CD14-positive monocyte (primary cell): ENCODE measurements at regions not wholly inside any gene's neighbourhood (a gene's known extent, or its start where the extent isn't known, plus 50 kb on each side); places are given as distances from the start of the nearest gene placed in this dataset.

Source experiments
- DNase-seq, 3 donors: peaks; one replicate each; pipeline ENCODE4 v3.0.0-alpha.2; 2011 to 2022
- H2AFZ ChIP-seq: 2 replicates; pipeline ENCODE4 v1.6.0; 2012; ENCODE audit warnings: mild to moderate bottlenecking, low read depth, low read length, inconsistent platforms; ENCODE audit not compliant: insufficient read depth, poor library complexity, severe bottlenecking
- H3K27ac ChIP-seq, 2 donors: 1 replicate in 1 of 2; 2 replicates in 1 of 2; pipeline ENCODE4 v1.5.1; 2012 to 2013; ENCODE audit warnings: low read length in 2 of 2, control low read depth in 1 of 2, inconsistent platforms in 1 of 2, low read depth in 1 of 2, mild to moderate bottlenecking in 1 of 2
- H3K27me3 ChIP-seq, 2 donors: one replicate each; pipeline versions ENCODE4 v1.6.0 to v1.6.1; 2011 to 2013; ENCODE audit warnings: low read length in 2 of 2; ENCODE audit not compliant: control insufficient read depth in 2 of 2, insufficient read depth in 2 of 2
- H3K36me3 ChIP-seq, 2 donors: replicated peaks in 1 of 2; 1 replicate in 1 of 2; 2 replicates in 1 of 2; pipeline versions ENCODE4 v1.5.1 to v1.6.1; 2012 to 2013; ENCODE audit warnings: low read length in 2 of 2, control low read depth in 1 of 2, inconsistent platforms in 1 of 2, mild to moderate bottlenecking in 1 of 2; ENCODE audit not compliant: insufficient read depth in 2 of 2, control insufficient read depth in 1 of 2
- H3K4me1 ChIP-seq, 2 donors: 1 replicate in 1 of 2; 2 replicates in 1 of 2; pipeline versions ENCODE4 v1.5.1 to v1.6.1; 2012 to 2013; ENCODE audit warnings: low read length in 2 of 2, control low read depth in 1 of 2, inconsistent platforms in 1 of 2, mild to moderate bottlenecking in 1 of 2, moderate library complexity in 1 of 2; ENCODE audit not compliant: insufficient read depth in 2 of 2, control insufficient read depth in 1 of 2
- H3K4me2 ChIP-seq: replicated peaks from 2 replicates; pipeline ENCODE3; 2012; ENCODE audit warnings: low read length, moderate library complexity, mild to moderate bottlenecking; ENCODE audit not compliant: poor library complexity, severe bottlenecking; ENCODE audit errors: extremely low read depth
- H3K4me3 ChIP-seq, 3 experiments: fragments of 200-600 bp in 1 of 3; sonication (generic) in 1 of 3; replicated peaks in 1 of 3; 1 replicate in 2 of 3; 2 replicates in 1 of 3; pipeline ENCODE4 v1.5.1; 2011 to 2013; ENCODE audit warnings: low read length in 3 of 3, mild to moderate bottlenecking in 3 of 3, control low read depth in 2 of 3, low read depth in 2 of 3, inconsistent platforms in 1 of 3, moderate library complexity in 1 of 3
- H3K79me2 ChIP-seq: 2 replicates; pipeline ENCODE4 v1.6.0; 2012; ENCODE audit warnings: mild to moderate bottlenecking, control low read depth, inconsistent platforms, low read length, moderate library complexity; ENCODE audit not compliant: insufficient read depth
- H3K9ac ChIP-seq: 2 replicates; pipeline ENCODE4 v1.6.0; 2017; ENCODE audit warnings: low read length, mild to moderate bottlenecking; ENCODE audit not compliant: insufficient read depth, poor library complexity, severe bottlenecking
- H3K9me3 ChIP-seq, 2 donors: replicated peaks in 1 of 2; 1 replicate in 1 of 2; 2 replicates in 1 of 2; pipeline versions ENCODE4 v1.5.1 to v1.6.1; 2012 to 2013; ENCODE audit warnings: low read length in 2 of 2, control low read depth in 1 of 2; ENCODE audit not compliant: control insufficient read depth in 1 of 2, insufficient read depth in 1 of 2
- H4K20me1 ChIP-seq: 2 replicates; pipeline ENCODE4 v1.6.0; 2012; ENCODE audit warnings: mild to moderate bottlenecking, low read length, control low read depth, moderate library complexity; ENCODE audit not compliant: insufficient read depth
- H3K27ac Mint-ChIP-seq, 7 donors: one replicate each; pipeline ENCODE4 v1.8.0; 2020; ENCODE audit warnings: mild to moderate bottlenecking in 7 of 7, mixed read lengths in 7 of 7, moderate library complexity in 6 of 7, inconsistent platforms in 2 of 7
- H3K27me3 Mint-ChIP-seq, 3 donors: one replicate each; pipeline ENCODE4 v1.8.0; 2021 to 2022; ENCODE audit warnings: low read depth in 3 of 3, mild to moderate bottlenecking in 3 of 3, mixed read lengths in 3 of 3, moderate library complexity in 3 of 3, inconsistent platforms in 1 of 3
- H3K36me3 Mint-ChIP-seq, 2 donors: one replicate each; pipeline ENCODE4 v1.8.0; 2020; ENCODE audit warnings: mixed read lengths in 2 of 2, inconsistent platforms in 1 of 2, mild to moderate bottlenecking in 1 of 2
- H3K4me1 Mint-ChIP-seq: one replicate; pipeline ENCODE4 v1.8.0; 2020; ENCODE audit warnings: mild to moderate bottlenecking, mixed read lengths
- H3K4me3 Mint-ChIP-seq, 2 donors: one replicate each; pipeline ENCODE4 v1.8.0; 2020; ENCODE audit warnings: mild to moderate bottlenecking in 2 of 2, mixed read lengths in 2 of 2, moderate library complexity in 1 of 2
- H3K9me3 Mint-ChIP-seq, 7 donors: one replicate each; pipeline ENCODE4 v1.8.0; 2020 to 2022; ENCODE audit warnings: mixed read lengths in 7 of 7, mild to moderate bottlenecking in 6 of 7, moderate library complexity in 6 of 7, inconsistent platforms in 2 of 7
- CTCF ChIP-seq: fragments of 200-600 bp; IDR thresholded peaks from one replicate; pipeline ENCODE4 v1.8.0; 2022; ENCODE audit warnings: antibody characterized with exemption, mild to moderate bottlenecking
- WGBS: methylation state at CpG from one replicate; pipeline ENCODE4 v1.1.5; 2013; ENCODE audit warnings: missing lambda C conversion rate; ENCODE audit not compliant: insufficient coverage; 5-methylcytosine and 5-hydroxymethylcytosine counted together
- intact Hi-C, 2 donors: fragments of 100-400 bp; cut with micrococcal nuclease; formaldehyde crosslinking; loops; one replicate each; pipeline versions ENCODE4 v1.15.0 to v1.15.1; 2023

GRCh38 chr21:18529254-18529653 lies 125.7 kb upstream of the TMPRSS15 start:
- no peaks in the 10 kb centered on the region for H3K4me1 Mint-ChIP-seq
- no peak overlapping the region for H3K4me3 Mint-ChIP-seq
- no CpG with 5 or more reads among the region's 1 CpG for WGBS
- peaks cover 0 to 2% (median 0%) of the 10 kb centered on the region in 7 donors for H3K9me3 Mint-ChIP-seq
- Histone ChIP-seq H3K36me3 (no peaks in the 10 kb centered on the region), H3K9ac (no peak overlapping the region), H3K27me3 (no peaks in the 10 kb centered on the region), H3K4me3 (no peak overlapping the region), H3K79me2 (no peaks in the 10 kb centered on the region), H4K20me1 (no peaks in the 10 kb centered on the region), H3K4me1 (no peaks in the 10 kb centered on the region), H3K27ac (no peak overlapping the region), H3K4me2 (no peak overlapping the region), H2AFZ (no peak overlapping the region), H3K9me3 (no peaks in the 10 kb centered on the region)
- intact Hi-C loops: no loop called here
- H3K27ac Mint-ChIP-seq: no peak overlapping the region
- DNase-seq: no peak
- TF ChIP-seq CTCF: no peak
- H3K27me3 Mint-ChIP-seq: no peaks in the 10 kb centered on the region
- no peaks in the 10 kb centered on the region for H3K36me3 Mint-ChIP-seq

GRCh38 chr21:18542081-18542480 lies 138.5 kb upstream of the TMPRSS15 start:
- Histone ChIP-seq H3K79me2 (no peaks in the 10 kb centered on the region), H3K36me3 (no peaks in the 10 kb centered on the region), H2AFZ (no peak overlapping the region), H3K4me1 (no peaks in the 10 kb centered on the region), H3K27me3 (no peaks in the 10 kb centered on the region), H3K4me2 (no peak overlapping the region), H3K4me3 (no peak overlapping the region), H3K27ac (no peak overlapping the region), H3K9ac (no peak overlapping the region), H3K9me3 (no peaks in the 10 kb centered on the region), H4K20me1 (no peaks in the 10 kb centered on the region)
- no peak for TF ChIP-seq CTCF
- no peak overlapping the region for H3K4me3 Mint-ChIP-seq
- no peaks in the 10 kb centered on the region for H3K4me1 Mint-ChIP-seq
- H3K36me3 Mint-ChIP-seq: no peaks in the 10 kb centered on the region
- intact Hi-C loops: no loop called here
- DNase-seq: no peak
- no CpG with 5 or more reads among the region's 2 CpGs for WGBS
- H3K27ac Mint-ChIP-seq: no peak overlapping the region
- peaks cover 0 to 5% (median 3%) of the 10 kb centered on the region in 7 donors for H3K9me3 Mint-ChIP-seq
- H3K27me3 Mint-ChIP-seq: peaks cover 0 to 2% (median 0%) of the 10 kb centered on the region in 3 donors
